GM12878 (cell line): ENCODE measurements at regions not wholly inside any gene's neighbourhood (a gene's known extent, or its start where the extent isn't known, plus 50 kb on each side); places are given as distances from the start of the nearest gene placed in this dataset.

Experiments used
- ATAC-seq: fragments of 200-7000 bp; cut with Tn5 transposase; 3 replicates; pipeline ENCODE4 v1.9.1; 2020; ENCODE audit warnings: mild to moderate bottlenecking, moderate library complexity
- BruUV-seq: library from RNA; stranded (reverse); fragments of 400-500 nt; replicated peaks from 2 replicates; lab custom pipeline; 2021; lab: Mats Ljungman, UMichigan
- CTCF ChIA-PET: fragments of 300-600 bp; sonication (Branson Sonifier 250); formaldehyde crosslinking; extraction: SDS; loops from one replicate; lab custom pipeline; 2021; ENCODE audit warnings: inconsistent platforms; lab: Yijun Ruan, JAX
- POLR2A ChIA-PET: fragments of 350-600 bp; formaldehyde crosslinking; extraction: SDS; loops from one replicate; lab custom pipeline; 2021; ENCODE audit warnings: inconsistent platforms; lab: Charles Lee
- RAD21 ChIA-PET: fragments of 300-600 bp; sonication (Branson Sonifier 250); formaldehyde crosslinking; loops from one replicate; lab custom pipeline; 2023; ENCODE audit warnings: antibody characterized with exemption; ENCODE audit not compliant: unreplicated experiment; lab: Charles Lee
- SMC1A ChIA-PET: fragments of 300-600 bp; sonication (Branson Sonifier 250); formaldehyde crosslinking; loops from one replicate; lab custom pipeline; 2023; ENCODE audit not compliant: unreplicated experiment, uncharacterized antibody; lab: Charles Lee
- DNase-seq: peaks from one replicate; pipeline ENCODE4 v3.0.0-alpha.2; 2011; ENCODE audit warnings: low read depth, low spot score
- FAIRE-seq: peaks from 3 replicates; lab custom pipeline; 2011; peaks lifted over from hg19 to GRCh38; lab: Jason Lieb, UNC
- H2AFZ ChIP-seq: 2 replicates; pipeline ENCODE4 v1.6.0; 2011; ENCODE audit warnings: low read depth, low read length, control low read depth; ENCODE audit not compliant: control insufficient read depth
- H3K27ac ChIP-seq: 2 replicates; pipeline ENCODE4 v1.5.1; 2011; ENCODE audit warnings: control low read depth; ENCODE audit not compliant: control insufficient read depth, insufficient read depth
- H3K27me3 ChIP-seq, 2 experiments: replicated peaks in 1 of 2; 2 replicates each; pipeline versions ENCODE4 v1.6.0 to v1.6.1; 2011; ENCODE audit warnings: low read length in 1 of 2; ENCODE audit not compliant: control insufficient read depth in 2 of 2, insufficient read depth in 2 of 2
- H3K36me3 ChIP-seq, 2 experiments: 2 replicates each; pipeline ENCODE4 v1.5.1; 2011; ENCODE audit warnings: low read length in 1 of 2; ENCODE audit not compliant: control insufficient read depth in 2 of 2, insufficient read depth in 2 of 2
- H3K4me1 ChIP-seq: 2 replicates; pipeline ENCODE4 v1.6.1; 2011; ENCODE audit warnings: mild to moderate bottlenecking, low read length, moderate library complexity, mixed read lengths; ENCODE audit not compliant: control insufficient read depth, insufficient read depth
- H3K4me2 ChIP-seq: 2 replicates; pipeline ENCODE4 v1.6.0; 2011; ENCODE audit warnings: control low read depth; ENCODE audit not compliant: control insufficient read depth, insufficient read depth
- H3K4me3 ChIP-seq: fragments of 200-600 bp; sonication (generic); 2 replicates; pipeline ENCODE4 v1.5.1; 2016
- H3K79me2 ChIP-seq: 2 replicates; pipeline ENCODE4 v1.6.0; 2011; ENCODE audit warnings: low read length; ENCODE audit not compliant: control insufficient read depth, insufficient read depth
- H3K9ac ChIP-seq: 2 replicates; pipeline ENCODE4 v1.8.0; 2011; ENCODE audit warnings: low read length, control low read depth, mixed read lengths; ENCODE audit not compliant: control insufficient read depth, insufficient read depth
- H3K9me3 ChIP-seq: replicated peaks from 3 replicates; pipeline ENCODE4 v1.5.1; 2011; ENCODE audit warnings: mild to moderate bottlenecking, low read length; ENCODE audit not compliant: control insufficient read depth, insufficient read depth
- H4K20me1 ChIP-seq: 2 replicates; pipeline ENCODE4 v1.6.0; 2011; ENCODE audit not compliant: control insufficient read depth, insufficient read depth
- CBFB ChIP-seq: IDR thresholded peaks from 2 replicates; pipeline ENCODE4 v1.6.1; 2016; ENCODE audit warnings: antibody characterized with exemption, low read depth
- CBX3 ChIP-seq: fragments of 200-600 bp; sonication (generic); IDR thresholded peaks from 2 replicates; pipeline ENCODE4 v1.6.1; 2016; ENCODE audit warnings: low read depth, borderline replicate concordance
- CREM ChIP-seq: IDR thresholded peaks from 2 replicates; pipeline ENCODE4 v1.6.1; 2014; ENCODE audit warnings: antibody characterized with exemption, low read depth
- HDAC6 ChIP-seq: fragments of 200-600 bp; sonication (generic); IDR thresholded peaks from one replicate; pipeline ENCODE4 v1.8.0; 2017; ENCODE audit warnings: antibody characterized with exemption; ENCODE audit not compliant: unreplicated experiment
- MTA2 ChIP-seq: fragments of 450-650 bp; IDR thresholded peaks from 2 replicates; pipeline ENCODE4 v1.6.1; 2016; ENCODE audit warnings: low read depth, mild to moderate bottlenecking, moderate library complexity
- NFYA ChIP-seq: IDR thresholded peaks from 2 replicates; pipeline ENCODE4 v1.6.1; 2011; ENCODE audit warnings: low read depth, mild to moderate bottlenecking, low read length, improper control_type of control experiment, borderline replicate concordance
- NR2C2 ChIP-seq: IDR thresholded peaks from 2 replicates; pipeline ENCODE4 v1.6.1; 2011; ENCODE audit warnings: borderline replicate concordance, low read depth; ENCODE audit not compliant: control insufficient read depth, insufficient read length
- PAX5 ChIP-seq: IDR thresholded peaks from 2 replicates; pipeline ENCODE4 v1.6.1; 2011; ENCODE audit warnings: low read depth, low read length, borderline replicate concordance
- PML ChIP-seq: IDR thresholded peaks from 2 replicates; pipeline ENCODE4 v1.6.1; 2012; ENCODE audit warnings: low read length, inconsistent platforms
- POLR2AphosphoS2 ChIP-seq: IDR thresholded peaks from 2 replicates; pipeline ENCODE4 v1.6.1; 2011; ENCODE audit warnings: low read depth, mild to moderate bottlenecking, low read length, improper control_type of control experiment, moderate library complexity
- RAD51 ChIP-seq: fragments of 450-650 bp; IDR thresholded peaks from 2 replicates; pipeline ENCODE4 v1.6.1; 2016; ENCODE audit warnings: moderate library complexity, mild to moderate bottlenecking, inconsistent platforms
- RB1 ChIP-seq: fragments of 450-650 bp; formaldehyde crosslinking; IDR thresholded peaks from 2 replicates; pipeline ENCODE4 v1.6.1; 2017; ENCODE audit warnings: mild to moderate bottlenecking, borderline replicate concordance
- SREBF2 ChIP-seq: IDR thresholded peaks from 2 replicates; pipeline ENCODE4 v1.6.1; 2012; ENCODE audit warnings: mild to moderate bottlenecking, low read length
- WGBS: methylation state at CpG from one replicate; pipeline ENCODE4 v1.1.6; 2016; ENCODE audit warnings: low lambda C conversion rate; ENCODE audit not compliant: insufficient replicate concordance, insufficient coverage; ENCODE audit errors: missing lambda C conversion rate; 5-methylcytosine and 5-hydroxymethylcytosine counted together
- in situ Hi-C: fragments of 300-500 bp; cut with MboI; formaldehyde crosslinking; loops from 9 replicates; pipeline ENCODE4 v1.14.3; 2018; ENCODE audit warnings: mixed read lengths
- intact Hi-C: fragments of 100-400 bp; cut with micrococcal nuclease; formaldehyde crosslinking; loops from one replicate; pipeline ENCODE4 v1.14.2; 2022; ENCODE audit not compliant: unreplicated experiment
- TF ChIP-seq, protein P1 (sequence below): IDR thresholded peaks from 2 replicates; pipeline ENCODE4 v1.6.1; 2012; ENCODE audit warnings: low read depth, low read length, improper control_type of control experiment
- TF ChIP-seq, protein P2 (sequence below): fragments of 450-650 bp; IDR thresholded peaks from 2 replicates; pipeline ENCODE4 v1.6.1; 2017; ENCODE audit warnings: mild to moderate bottlenecking, moderate library complexity
- TF ChIP-seq, protein P3 (sequence below): fragments of 450-650 bp; IDR thresholded peaks from 2 replicates; pipeline ENCODE4 v1.6.1; 2014; ENCODE audit warnings: mild to moderate bottlenecking

DNA sequence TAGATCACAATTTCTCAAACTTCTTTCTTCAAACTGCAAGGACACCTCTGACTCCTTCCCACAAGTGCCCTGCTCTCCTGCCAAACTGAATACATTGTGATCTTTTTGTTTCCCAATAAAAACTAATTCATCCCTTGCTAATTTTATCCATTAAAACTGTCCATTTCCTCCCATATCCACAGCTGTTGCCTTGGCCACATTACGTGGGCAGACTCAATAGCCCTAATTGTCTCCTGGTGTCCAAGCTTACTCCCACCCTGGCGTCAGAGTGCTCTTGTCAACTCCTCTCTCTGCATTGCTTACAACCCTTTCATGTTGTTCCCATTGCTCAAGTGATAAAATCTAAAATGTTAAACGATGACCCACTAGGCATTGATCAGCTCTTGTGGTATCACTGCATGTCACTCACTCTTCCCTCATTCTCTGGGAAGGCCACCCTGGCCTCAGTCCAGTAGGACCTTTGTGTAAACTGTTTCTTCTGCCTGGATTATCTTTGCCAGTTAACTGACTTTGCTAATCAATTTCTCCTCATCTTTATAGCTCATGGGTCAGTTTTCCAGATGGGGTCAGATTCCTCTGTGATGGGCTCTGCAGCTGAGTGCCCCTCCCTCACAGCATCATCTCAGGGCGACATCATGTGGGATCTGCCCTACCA is 525.0 kb downstream of the SLC4A3 start:
- SMC1A ChIA-PET: no interaction called here
- RAD21 ChIA-PET: no interaction called here
- Histone ChIP-seq H3K79me2 (no peaks in the 10 kb centered on the region), H4K20me1 (no peaks in the 10 kb centered on the region), H2AFZ (no peak overlapping the region), H3K9me3 (no peaks in the 10 kb centered on the region), H3K9ac (no peak overlapping the region), H3K36me3 (no peaks in the 10 kb centered on the region), H3K27me3 (no peaks in the 10 kb centered on the region), H3K27ac (no peak overlapping the region), H3K4me3 (no peak overlapping the region), H3K4me1 (no peaks in the 10 kb centered on the region), H3K4me2 (no peak overlapping the region)
- no peak for DNase-seq
- POLR2A ChIA-PET: no interaction called here
- 9% methylated on average over 4 of the region's 4 CpGs for WGBS
- intact Hi-C loops (no loop called here), in situ Hi-C loops (no loop called here)
- no TSS peak for BruUV-seq
- FAIRE-seq: no peak
- CTCF ChIA-PET: no interaction called here
- ATAC-seq: no peak
- TF ChIP-seq, protein P1, sequence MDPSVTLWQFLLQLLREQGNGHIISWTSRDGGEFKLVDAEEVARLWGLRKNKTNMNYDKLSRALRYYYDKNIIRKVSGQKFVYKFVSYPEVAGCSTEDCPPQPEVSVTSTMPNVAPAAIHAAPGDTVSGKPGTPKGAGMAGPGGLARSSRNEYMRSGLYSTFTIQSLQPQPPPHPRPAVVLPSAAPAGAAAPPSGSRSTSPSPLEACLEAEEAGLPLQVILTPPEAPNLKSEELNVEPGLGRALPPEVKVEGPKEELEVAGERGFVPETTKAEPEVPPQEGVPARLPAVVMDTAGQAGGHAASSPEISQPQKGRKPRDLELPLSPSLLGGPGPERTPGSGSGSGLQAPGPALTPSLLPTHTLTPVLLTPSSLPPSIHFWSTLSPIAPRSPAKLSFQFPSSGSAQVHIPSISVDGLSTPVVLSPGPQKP: no peak
- TF ChIP-seq CREM (no peak), RB1 (no peak), CBFB (no peak), RAD51 (no peak), PML (no peak), POLR2AphosphoS2 (no peak), NFYA (no peak), HDAC6 (no peak), PAX5 (no peak), MTA2 (no peak), CBX3 (no peak), SREBF2 (no peak), NR2C2 (no peak)
- TF ChIP-seq, protein P2, sequence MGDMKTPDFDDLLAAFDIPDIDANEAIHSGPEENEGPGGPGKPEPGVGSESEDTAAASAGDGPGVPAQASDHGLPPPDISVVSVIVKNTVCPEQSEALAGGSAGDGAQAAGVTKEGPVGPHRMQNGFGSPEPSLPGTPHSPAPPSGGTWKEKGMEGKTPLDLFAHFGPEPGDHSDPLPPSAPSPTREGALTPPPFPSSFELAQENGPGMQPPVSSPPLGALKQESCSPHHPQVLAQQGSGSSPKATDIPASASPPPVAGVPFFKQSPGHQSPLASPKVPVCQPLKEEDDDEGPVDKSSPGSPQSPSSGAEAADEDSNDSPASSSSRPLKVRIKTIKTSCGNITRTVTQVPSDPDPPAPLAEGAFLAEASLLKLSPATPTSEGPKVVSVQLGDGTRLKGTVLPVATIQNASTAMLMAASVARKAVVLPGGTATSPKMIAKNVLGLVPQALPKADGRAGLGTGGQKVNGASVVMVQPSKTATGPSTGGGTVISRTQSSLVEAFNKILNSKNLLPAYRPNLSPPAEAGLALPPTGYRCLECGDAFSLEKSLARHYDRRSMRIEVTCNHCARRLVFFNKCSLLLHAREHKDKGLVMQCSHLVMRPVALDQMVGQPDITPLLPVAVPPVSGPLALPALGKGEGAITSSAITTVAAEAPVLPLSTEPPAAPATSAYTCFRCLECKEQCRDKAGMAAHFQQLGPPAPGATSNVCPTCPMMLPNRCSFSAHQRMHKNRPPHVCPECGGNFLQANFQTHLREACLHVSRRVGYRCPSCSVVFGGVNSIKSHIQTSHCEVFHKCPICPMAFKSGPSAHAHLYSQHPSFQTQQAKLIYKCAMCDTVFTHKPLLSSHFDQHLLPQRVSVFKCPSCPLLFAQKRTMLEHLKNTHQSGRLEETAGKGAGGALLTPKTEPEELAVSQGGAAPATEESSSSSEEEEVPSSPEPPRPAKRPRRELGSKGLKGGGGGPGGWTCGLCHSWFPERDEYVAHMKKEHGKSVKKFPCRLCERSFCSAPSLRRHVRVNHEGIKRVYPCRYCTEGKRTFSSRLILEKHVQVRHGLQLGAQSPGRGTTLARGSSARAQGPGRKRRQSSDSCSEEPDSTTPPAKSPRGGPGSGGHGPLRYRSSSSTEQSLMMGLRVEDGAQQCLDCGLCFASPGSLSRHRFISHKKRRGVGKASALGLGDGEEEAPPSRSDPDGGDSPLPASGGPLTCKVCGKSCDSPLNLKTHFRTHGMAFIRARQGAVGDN: no peak
- TF ChIP-seq, protein P3, sequence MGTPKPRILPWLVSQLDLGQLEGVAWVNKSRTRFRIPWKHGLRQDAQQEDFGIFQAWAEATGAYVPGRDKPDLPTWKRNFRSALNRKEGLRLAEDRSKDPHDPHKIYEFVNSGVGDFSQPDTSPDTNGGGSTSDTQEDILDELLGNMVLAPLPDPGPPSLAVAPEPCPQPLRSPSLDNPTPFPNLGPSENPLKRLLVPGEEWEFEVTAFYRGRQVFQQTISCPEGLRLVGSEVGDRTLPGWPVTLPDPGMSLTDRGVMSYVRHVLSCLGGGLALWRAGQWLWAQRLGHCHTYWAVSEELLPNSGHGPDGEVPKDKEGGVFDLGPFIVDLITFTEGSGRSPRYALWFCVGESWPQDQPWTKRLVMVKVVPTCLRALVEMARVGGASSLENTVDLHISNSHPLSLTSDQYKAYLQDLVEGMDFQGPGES: no peak
